ENCODE measurements at regions not wholly inside any gene's neighbourhood (a gene's known extent, or its start where the extent isn't known, plus 50 kb on each side); places are given as distances from the start of the nearest gene placed in this dataset.

DNA sequence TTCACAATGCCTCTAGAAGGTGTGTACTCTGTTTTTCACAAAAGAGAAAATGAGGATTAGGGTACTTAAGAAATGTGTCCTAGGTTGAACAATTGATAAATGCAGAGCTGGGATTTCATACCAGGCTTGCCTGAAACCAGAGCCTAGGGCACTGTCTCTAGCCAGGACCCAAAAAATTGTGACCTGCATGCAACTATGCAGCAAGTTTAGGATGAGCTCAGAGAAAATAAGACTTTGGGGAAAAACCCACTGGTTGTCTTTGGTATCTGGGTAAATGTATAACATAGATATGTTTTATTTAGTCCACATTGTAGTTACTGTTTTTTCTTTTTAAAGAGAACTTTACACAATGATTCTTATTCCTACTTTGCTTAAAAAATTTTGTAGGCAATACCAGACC lies 177.1 kb upstream of the SEMA6A start:
- Histone ChIP-seq H3K27ac (ENCODE audit: low read depth) (no peak overlapping the region), H3K27me3 (ENCODE audit: insufficient read depth) (no peaks in the 10 kb centered on the region), H3K9me2 (ENCODE audit: insufficient read depth) (peaks cover 8% of the 10 kb centered on the region; the same call in 1 of the 2 replicates), H4K20me1 (replicated peaks; ENCODE audit: insufficient read depth) (no peaks in the 10 kb centered on the region), H2AFZ (0 out of 2 replicates have a peak overlapping the region, but pooled peaks have one; percentile 14), H3K79me2 (replicated peaks; ENCODE audit: insufficient read depth) (no peaks in the 10 kb centered on the region), H3F3A (replicated peaks; ENCODE audit: low read depth) (no peaks in the 10 kb centered on the region), H3K4me3 (no peak overlapping the region), H3K36me3 (ENCODE audit: insufficient read depth) (no peaks in the 10 kb centered on the region), H3K4me2 (no peak overlapping the region), H3K4me1 (ENCODE audit: insufficient read depth) (peaks cover 34% of the 10 kb centered on the region)
- no peaks in the 10 kb centered on the region for H3K27me3 Mint-ChIP-seq (ENCODE audit: insufficient read depth, low read depth, poor library complexity)
- no peak overlapping the region for H3K4me3 Mint-ChIP-seq
- TF ChIP-seq STAT1 (IDR thresholded peaks at IDR 0.05; ENCODE audit: unreplicated experiment) (no peak), ZNF331 (CRISPR knock-in tag; IDR thresholded peaks at IDR 0.05; ENCODE audit: low read depth) (no peak), POLR2AphosphoS5 (IDR thresholded peaks at IDR 0.05; ENCODE audit: low read depth) (no peak), CREB1 (CRISPR knock-in tag; IDR thresholded peaks at IDR 0.05; ENCODE audit: low read depth) (no peak), NANOG (IDR thresholded peaks at IDR 0.05; ENCODE audit: borderline replicate concordance) (no peak), EZH2 (IDR thresholded peaks at IDR 0.05; ENCODE audit: low read depth, unreplicated experiment) (no peak), ZNF114 (CRISPR knock-in tag; IDR thresholded peaks at IDR 0.05) (no peak), JUNB (IDR thresholded peaks at IDR 0.05; ENCODE audit: unreplicated experiment) (no peak), EZH2phosphoT487 (IDR thresholded peaks at IDR 0.05; ENCODE audit: unreplicated experiment) (no peak)
- TF ChIP-seq, protein P1, sequence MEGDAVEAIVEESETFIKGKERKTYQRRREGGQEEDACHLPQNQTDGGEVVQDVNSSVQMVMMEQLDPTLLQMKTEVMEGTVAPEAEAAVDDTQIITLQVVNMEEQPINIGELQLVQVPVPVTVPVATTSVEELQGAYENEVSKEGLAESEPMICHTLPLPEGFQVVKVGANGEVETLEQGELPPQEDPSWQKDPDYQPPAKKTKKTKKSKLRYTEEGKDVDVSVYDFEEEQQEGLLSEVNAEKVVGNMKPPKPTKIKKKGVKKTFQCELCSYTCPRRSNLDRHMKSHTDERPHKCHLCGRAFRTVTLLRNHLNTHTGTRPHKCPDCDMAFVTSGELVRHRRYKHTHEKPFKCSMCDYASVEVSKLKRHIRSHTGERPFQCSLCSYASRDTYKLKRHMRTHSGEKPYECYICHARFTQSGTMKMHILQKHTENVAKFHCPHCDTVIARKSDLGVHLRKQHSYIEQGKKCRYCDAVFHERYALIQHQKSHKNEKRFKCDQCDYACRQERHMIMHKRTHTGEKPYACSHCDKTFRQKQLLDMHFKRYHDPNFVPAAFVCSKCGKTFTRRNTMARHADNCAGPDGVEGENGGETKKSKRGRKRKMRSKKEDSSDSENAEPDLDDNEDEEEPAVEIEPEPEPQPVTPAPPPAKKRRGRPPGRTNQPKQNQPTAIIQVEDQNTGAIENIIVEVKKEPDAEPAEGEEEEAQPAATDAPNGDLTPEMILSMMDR (conservative IDR thresholded peaks at IDR 0.05; ENCODE audit: low read depth in 2 of 2), result no peak
- TF ChIP-seq, protein P2, sequence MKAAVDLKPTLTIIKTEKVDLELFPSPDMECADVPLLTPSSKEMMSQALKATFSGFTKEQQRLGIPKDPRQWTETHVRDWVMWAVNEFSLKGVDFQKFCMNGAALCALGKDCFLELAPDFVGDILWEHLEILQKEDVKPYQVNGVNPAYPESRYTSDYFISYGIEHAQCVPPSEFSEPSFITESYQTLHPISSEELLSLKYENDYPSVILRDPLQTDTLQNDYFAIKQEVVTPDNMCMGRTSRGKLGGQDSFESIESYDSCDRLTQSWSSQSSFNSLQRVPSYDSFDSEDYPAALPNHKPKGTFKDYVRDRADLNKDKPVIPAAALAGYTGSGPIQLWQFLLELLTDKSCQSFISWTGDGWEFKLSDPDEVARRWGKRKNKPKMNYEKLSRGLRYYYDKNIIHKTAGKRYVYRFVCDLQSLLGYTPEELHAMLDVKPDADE (IDR thresholded peaks at IDR 0.05), result no peak
- TF ChIP-seq, protein P3, sequence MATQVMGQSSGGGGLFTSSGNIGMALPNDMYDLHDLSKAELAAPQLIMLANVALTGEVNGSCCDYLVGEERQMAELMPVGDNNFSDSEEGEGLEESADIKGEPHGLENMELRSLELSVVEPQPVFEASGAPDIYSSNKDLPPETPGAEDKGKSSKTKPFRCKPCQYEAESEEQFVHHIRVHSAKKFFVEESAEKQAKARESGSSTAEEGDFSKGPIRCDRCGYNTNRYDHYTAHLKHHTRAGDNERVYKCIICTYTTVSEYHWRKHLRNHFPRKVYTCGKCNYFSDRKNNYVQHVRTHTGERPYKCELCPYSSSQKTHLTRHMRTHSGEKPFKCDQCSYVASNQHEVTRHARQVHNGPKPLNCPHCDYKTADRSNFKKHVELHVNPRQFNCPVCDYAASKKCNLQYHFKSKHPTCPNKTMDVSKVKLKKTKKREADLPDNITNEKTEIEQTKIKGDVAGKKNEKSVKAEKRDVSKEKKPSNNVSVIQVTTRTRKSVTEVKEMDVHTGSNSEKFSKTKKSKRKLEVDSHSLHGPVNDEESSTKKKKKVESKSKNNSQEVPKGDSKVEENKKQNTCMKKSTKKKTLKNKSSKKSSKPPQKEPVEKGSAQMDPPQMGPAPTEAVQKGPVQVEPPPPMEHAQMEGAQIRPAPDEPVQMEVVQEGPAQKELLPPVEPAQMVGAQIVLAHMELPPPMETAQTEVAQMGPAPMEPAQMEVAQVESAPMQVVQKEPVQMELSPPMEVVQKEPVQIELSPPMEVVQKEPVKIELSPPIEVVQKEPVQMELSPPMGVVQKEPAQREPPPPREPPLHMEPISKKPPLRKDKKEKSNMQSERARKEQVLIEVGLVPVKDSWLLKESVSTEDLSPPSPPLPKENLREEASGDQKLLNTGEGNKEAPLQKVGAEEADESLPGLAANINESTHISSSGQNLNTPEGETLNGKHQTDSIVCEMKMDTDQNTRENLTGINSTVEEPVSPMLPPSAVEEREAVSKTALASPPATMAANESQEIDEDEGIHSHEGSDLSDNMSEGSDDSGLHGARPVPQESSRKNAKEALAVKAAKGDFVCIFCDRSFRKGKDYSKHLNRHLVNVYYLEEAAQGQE (IDR thresholded peaks at IDR 0.05; ENCODE audit: unreplicated experiment), result no peak
- TF ChIP-seq, protein P4, sequence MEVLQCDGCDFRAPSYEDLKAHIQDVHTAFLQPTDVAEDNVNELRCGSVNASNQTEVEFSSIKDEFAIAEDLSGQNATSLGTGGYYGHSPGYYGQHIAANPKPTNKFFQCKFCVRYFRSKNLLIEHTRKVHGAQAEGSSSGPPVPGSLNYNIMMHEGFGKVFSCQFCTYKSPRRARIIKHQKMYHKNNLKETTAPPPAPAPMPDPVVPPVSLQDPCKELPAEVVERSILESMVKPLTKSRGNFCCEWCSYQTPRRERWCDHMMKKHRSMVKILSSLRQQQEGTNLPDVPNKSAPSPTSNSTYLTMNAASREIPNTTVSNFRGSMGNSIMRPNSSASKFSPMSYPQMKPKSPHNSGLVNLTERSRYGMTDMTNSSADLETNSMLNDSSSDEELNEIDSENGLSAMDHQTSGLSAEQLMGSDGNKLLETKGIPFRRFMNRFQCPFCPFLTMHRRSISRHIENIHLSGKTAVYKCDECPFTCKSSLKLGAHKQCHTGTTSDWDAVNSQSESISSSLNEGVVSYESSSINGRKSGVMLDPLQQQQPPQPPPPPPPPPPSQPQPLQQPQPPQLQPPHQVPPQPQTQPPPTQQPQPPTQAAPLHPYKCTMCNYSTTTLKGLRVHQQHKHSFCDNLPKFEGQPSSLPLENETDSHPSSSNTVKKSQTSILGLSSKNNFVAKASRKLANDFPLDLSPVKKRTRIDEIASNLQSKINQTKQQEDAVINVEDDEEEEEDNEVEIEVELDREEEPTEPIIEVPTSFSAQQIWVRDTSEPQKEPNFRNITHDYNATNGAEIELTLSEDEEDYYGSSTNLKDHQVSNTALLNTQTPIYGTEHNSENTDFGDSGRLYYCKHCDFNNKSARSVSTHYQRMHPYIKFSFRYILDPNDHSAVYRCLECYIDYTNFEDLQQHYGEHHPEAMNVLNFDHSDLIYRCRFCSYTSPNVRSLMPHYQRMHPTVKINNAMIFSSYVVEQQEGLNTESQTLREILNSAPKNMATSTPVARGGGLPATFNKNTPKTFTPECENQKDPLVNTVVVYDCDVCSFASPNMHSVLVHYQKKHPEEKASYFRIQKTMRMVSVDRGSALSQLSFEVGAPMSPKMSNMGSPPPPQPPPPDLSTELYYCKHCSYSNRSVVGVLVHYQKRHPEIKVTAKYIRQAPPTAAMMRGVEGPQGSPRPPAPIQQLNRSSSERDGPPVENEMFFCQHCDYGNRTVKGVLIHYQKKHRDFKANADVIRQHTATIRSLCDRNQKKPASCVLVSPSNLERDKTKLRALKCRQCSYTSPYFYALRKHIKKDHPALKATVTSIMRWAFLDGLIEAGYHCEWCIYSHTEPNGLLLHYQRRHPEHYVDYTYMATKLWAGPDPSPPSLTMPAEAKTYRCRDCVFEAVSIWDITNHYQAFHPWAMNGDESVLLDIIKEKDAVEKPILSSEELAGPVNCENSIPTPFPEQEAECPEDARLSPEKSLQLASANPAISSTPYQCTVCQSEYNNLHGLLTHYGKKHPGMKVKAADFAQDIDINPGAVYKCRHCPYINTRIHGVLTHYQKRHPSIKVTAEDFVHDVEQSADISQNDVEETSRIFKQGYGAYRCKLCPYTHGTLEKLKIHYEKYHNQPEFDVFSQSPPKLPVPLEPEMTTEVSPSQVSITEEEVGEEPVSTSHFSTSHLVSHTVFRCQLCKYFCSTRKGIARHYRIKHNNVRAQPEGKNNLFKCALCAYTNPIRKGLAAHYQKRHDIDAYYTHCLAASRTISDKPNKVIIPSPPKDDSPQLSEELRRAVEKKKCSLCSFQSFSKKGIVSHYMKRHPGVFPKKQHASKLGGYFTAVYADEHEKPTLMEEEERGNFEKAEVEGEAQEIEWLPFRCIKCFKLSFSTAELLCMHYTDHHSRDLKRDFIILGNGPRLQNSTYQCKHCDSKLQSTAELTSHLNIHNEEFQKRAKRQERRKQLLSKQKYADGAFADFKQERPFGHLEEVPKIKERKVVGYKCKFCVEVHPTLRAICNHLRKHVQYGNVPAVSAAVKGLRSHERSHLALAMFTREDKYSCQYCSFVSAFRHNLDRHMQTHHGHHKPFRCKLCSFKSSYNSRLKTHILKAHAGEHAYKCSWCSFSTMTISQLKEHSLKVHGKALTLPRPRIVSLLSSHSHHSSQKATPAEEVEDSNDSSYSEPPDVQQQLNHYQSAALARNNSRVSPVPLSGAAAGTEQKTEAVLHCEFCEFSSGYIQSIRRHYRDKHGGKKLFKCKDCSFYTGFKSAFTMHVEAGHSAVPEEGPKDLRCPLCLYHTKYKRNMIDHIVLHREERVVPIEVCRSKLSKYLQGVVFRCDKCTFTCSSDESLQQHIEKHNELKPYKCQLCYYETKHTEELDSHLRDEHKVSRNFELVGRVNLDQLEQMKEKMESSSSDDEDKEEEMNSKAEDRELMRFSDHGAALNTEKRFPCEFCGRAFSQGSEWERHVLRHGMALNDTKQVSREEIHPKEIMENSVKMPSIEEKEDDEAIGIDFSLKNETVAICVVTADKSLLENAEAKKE (CRISPR knock-in tag; IDR thresholded peaks at IDR 0.05), result no peak
- H3K36me3 Mint-ChIP-seq (ENCODE audit: low read depth), result peaks cover 17% of the 10 kb centered on the region
- no peak for ATAC-seq
- peaks cover 16% of the 10 kb centered on the region for H3K9me3 Mint-ChIP-seq
- H3K4me1 Mint-ChIP-seq, result peaks cover 25% of the 10 kb centered on the region
- no peak overlapping the region for H3K27ac Mint-ChIP-seq
- DNase-seq (ENCODE audit: low spot score), result no peak

Measured in GM23338 (cell line).